ENCODE measurements at regions not wholly inside any gene's neighbourhood (a gene's known extent, or its start where the extent isn't known, plus 50 kb on each side); places are given as distances from the start of the nearest gene placed in this dataset.

GRCh38 chr13:67662997-67663396 is 432.9 kb upstream of the PCDH9 start:
- no peak for TF ChIP-seq CTCF (IDR thresholded peaks at IDR 0.05)
- Mint-ChIP-seq H3K27ac (ENCODE audit: unreplicated experiment) (no peak overlapping the region), H3K36me3 (ENCODE audit: low read depth) (no peaks in the 10 kb centered on the region), H3K9me3 (ENCODE audit: low read depth) (no peaks in the 10 kb centered on the region), H3K4me1 (ENCODE audit: low read depth) (no peaks in the 10 kb centered on the region), H3K27me3 (ENCODE audit: low read depth) (no peaks in the 10 kb centered on the region), H3K4me3 (ENCODE audit: unreplicated experiment) (no peak overlapping the region)
- no peak for DNase-seq (ENCODE audit: low spot score)

- Mint-ChIP-seq H3K4me1 (ENCODE audit: low read depth) (no peaks in the 10 kb centered on the region), H3K27ac (ENCODE audit: unreplicated experiment) (no peak overlapping the region), H3K27me3 (ENCODE audit: low read depth) (no peaks in the 10 kb centered on the region), H3K4me3 (ENCODE audit: unreplicated experiment) (no peak overlapping the region), H3K9me3 (ENCODE audit: low read depth) (no peaks in the 10 kb centered on the region), H3K36me3 (ENCODE audit: low read depth) (no peaks in the 10 kb centered on the region)
- no peak for DNase-seq (ENCODE audit: low spot score)
- TF ChIP-seq CTCF (IDR thresholded peaks at IDR 0.05) = no peak
Measured at GRCh38 chr13:67652887-67653286, 422.8 kb upstream of the PCDH9 start.

- Mint-ChIP-seq H3K9me3 (ENCODE audit: low read depth) (no peaks in the 10 kb centered on the region), H3K4me3 (ENCODE audit: unreplicated experiment) (no peak overlapping the region), H3K4me1 (ENCODE audit: low read depth) (no peaks in the 10 kb centered on the region), H3K27me3 (ENCODE audit: low read depth) (no peaks in the 10 kb centered on the region), H3K27ac (ENCODE audit: unreplicated experiment) (no peak overlapping the region), H3K36me3 (ENCODE audit: low read depth) (no peaks in the 10 kb centered on the region)
- TF ChIP-seq CTCF (IDR thresholded peaks at IDR 0.05) = no peak
- no peak for DNase-seq (ENCODE audit: low spot score)
Measured at GRCh38 chr13:67651908-67652465, 421.9 kb upstream of the PCDH9 start.

- TF ChIP-seq CTCF (IDR thresholded peaks at IDR 0.05) = no peak
- no peaks in the 10 kb centered on the region for H3K36me3 Mint-ChIP-seq (ENCODE audit: low read depth)
- H3K27ac Mint-ChIP-seq (ENCODE audit: unreplicated experiment) = no peak overlapping the region
- no peaks in the 10 kb centered on the region for H3K4me1 Mint-ChIP-seq (ENCODE audit: low read depth)
- H3K9me3 Mint-ChIP-seq (ENCODE audit: low read depth) = no peaks in the 10 kb centered on the region
- H3K4me3 Mint-ChIP-seq (ENCODE audit: unreplicated experiment) = no peak overlapping the region
- no peak for DNase-seq (ENCODE audit: low spot score)
- H3K27me3 Mint-ChIP-seq (ENCODE audit: low read depth) = no peaks in the 10 kb centered on the region
Measured at GRCh38 chr13:67650471-67650870, 420.3 kb upstream of the PCDH9 start.

- H3K4me1 Mint-ChIP-seq (ENCODE audit: low read depth) = no peaks in the 10 kb centered on the region
- H3K9me3 Mint-ChIP-seq (ENCODE audit: low read depth) = no peaks in the 10 kb centered on the region
- no peak for TF ChIP-seq CTCF (IDR thresholded peaks at IDR 0.05)
- DNase-seq (ENCODE audit: low spot score) = no peak
- no peaks in the 10 kb centered on the region for H3K27me3 Mint-ChIP-seq (ENCODE audit: low read depth)
- no peaks in the 10 kb centered on the region for H3K36me3 Mint-ChIP-seq (ENCODE audit: low read depth)
- no peak overlapping the region for H3K4me3 Mint-ChIP-seq (ENCODE audit: unreplicated experiment)
- no peak overlapping the region for H3K27ac Mint-ChIP-seq (ENCODE audit: unreplicated experiment)
Measured at GRCh38 chr13:67645874-67646467, 415.8 kb upstream of the PCDH9 start.
